GM19239 (cell line): ENCODE measurements at regions not wholly inside any gene's neighbourhood (a gene's known extent, or its start where the extent isn't known, plus 50 kb on each side); places are given as distances from the start of the nearest gene placed in this dataset.

Source experiments
- DNase-seq: peaks from one replicate; pipeline ENCODE4 v3.0.0; 2011; ENCODE audit warnings: low spot score; ENCODE audit not compliant: insufficient read length
- FAIRE-seq: peaks from 2 replicates; lab custom pipeline; 2011; peaks lifted over from hg19 to GRCh38; lab: Jason Lieb, UNC

- no peak for FAIRE-seq
- DNase-seq: no peak
Observed at GRCh38 chr4:152044331-152045036, 283.7 kb upstream of the GATB start.

- no peak for DNase-seq
- no peak for FAIRE-seq
Observed at GRCh38 chr4:152041295-152041694, 280.5 kb upstream of the GATB start.

- DNase-seq (no peak), FAIRE-seq (no peak)
Observed at GRCh38 chr4:152039691-152040090, 278.9 kb upstream of the GATB start.

- FAIRE-seq (no peak), DNase-seq (no peak)
Observed at GRCh38 chr4:152039023-152039481, 278.2 kb upstream of the GATB start.

GRCh38 chr4:152038238-152038637 is 277.4 kb upstream of the GATB start:
- FAIRE-seq (no peak), DNase-seq (no peak)

- FAIRE-seq (no peak), DNase-seq (no peak)
Observed at GRCh38 chr4:152037435-152037834, 276.6 kb upstream of the GATB start.

GRCh38 chr4:152033621-152034020 is 272.8 kb upstream of the GATB start:
- FAIRE-seq (no peak), DNase-seq (no peak)

GRCh38 chr4:152032722-152033131 is 271.9 kb upstream of the GATB start:
- DNase-seq: no peak
- no peak for FAIRE-seq

- FAIRE-seq: no peak
- DNase-seq: no peak
Observed at GRCh38 chr4:152029631-152030030, 268.8 kb upstream of the GATB start.

- FAIRE-seq (no peak), DNase-seq (no peak)
Observed at GRCh38 chr4:152028131-152028530, 267.3 kb upstream of the GATB start.

GRCh38 chr4:152024881-152025280 is 264.1 kb upstream of the GATB start:
- peak; percentile 14 for FAIRE-seq
- DNase-seq: no peak

- DNase-seq: no peak
- no peak for FAIRE-seq
Observed at GRCh38 chr4:152023674-152024073, 262.9 kb upstream of the GATB start.

GRCh38 chr4:152022543-152022942 is 261.7 kb upstream of the GATB start:
- FAIRE-seq (no peak), DNase-seq (no peak)

- FAIRE-seq: no peak
Observed at GRCh38 chr4:152021788-152022438, 261.1 kb upstream of the GATB start.

GRCh38 chr4:152020073-152020472 is 259.3 kb upstream of the GATB start:
- FAIRE-seq: no peak

More at GRCh38 chr4:152021788-152022438, 261.1 kb upstream of the GATB start:
- no peak for DNase-seq

GRCh38 chr4:152016303-152016620 is 255.5 kb upstream of the GATB start:
- FAIRE-seq (no peak), DNase-seq (no peak)

More at GRCh38 chr4:152020073-152020472, 259.3 kb upstream of the GATB start:
- DNase-seq: no peak

- FAIRE-seq (peak; percentile 18), DNase-seq (no peak)
Observed at GRCh38 chr4:152015597-152016302, 254.9 kb upstream of the GATB start.

- peak; percentile 36 for DNase-seq
- FAIRE-seq: peak; percentile 97
Observed at GRCh38 chr4:152014280-152014679, 253.5 kb upstream of the GATB start.

GRCh38 chr4:152011469-152011868 is 250.7 kb upstream of the GATB start:
- no peak for FAIRE-seq
- no peak for DNase-seq

GRCh38 chr4:152010710-152011079 is 249.9 kb upstream of the GATB start:
- DNase-seq (no peak), FAIRE-seq (no peak)

- FAIRE-seq (peak; percentile 44), DNase-seq (no peak)
Observed at GRCh38 chr4:152009983-152010709, 249.3 kb upstream of the GATB start.
